ENCODE measurements at regions not wholly inside any gene's neighbourhood (a gene's known extent, or its start where the extent isn't known, plus 50 kb on each side); places are given as distances from the start of the nearest gene placed in this dataset.

DNA sequence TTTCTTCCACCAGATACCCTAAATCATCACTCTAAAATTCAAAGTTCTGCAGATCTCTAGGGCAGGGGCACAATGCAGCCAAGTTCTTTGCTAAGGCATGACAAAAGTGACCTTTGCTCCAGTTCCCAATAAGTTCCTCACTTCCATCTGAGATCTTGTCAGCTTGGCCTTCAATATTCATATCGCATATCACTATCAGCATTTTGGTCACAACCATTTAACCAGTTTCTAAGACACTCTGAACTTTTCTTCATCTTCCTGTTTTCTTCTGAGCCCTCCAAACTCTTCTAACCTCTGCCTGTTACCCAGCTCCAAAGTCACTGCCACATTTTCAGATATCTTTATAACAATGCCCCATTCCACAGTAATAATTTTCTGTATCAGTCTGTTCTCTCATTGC, 452.6 kb upstream of the TRIB2 start:
- Histone ChIP-seq H3K36me3 (ENCODE audit: control insufficient read depth in 1 of 2, insufficient read depth in 2 of 2, low read length in 2 of 2) (no peaks in the 10 kb centered on the region), H3K27me3 (ENCODE audit: insufficient read depth, low read length) (no peaks in the 10 kb centered on the region), H3K79me2 (ENCODE audit: insufficient read depth, low read length) (no peaks in the 10 kb centered on the region), H3K9me2 (ENCODE audit: insufficient read depth) (no peaks in the 10 kb centered on the region), H3K4me1 (ENCODE audit: control insufficient read depth in 1 of 2, insufficient read depth in 2 of 2, low read length in 2 of 2) (no peaks in the 10 kb centered on the region), H3K4me3 (replicated peaks in 1 of 2; ENCODE audit: low read depth in 1 of 2, low read length in 2 of 2) (no peak overlapping the region), H2AFZ (ENCODE audit: low read depth, low read length, poor library complexity, severe bottlenecking) (no peak overlapping the region), H3K4me2 (ENCODE audit: low read length) (no peak overlapping the region), H4K20me1 (ENCODE audit: insufficient read depth) (no peaks in the 10 kb centered on the region; the same call in 1 of the 2 replicates), H3K9me3 (ENCODE audit: control insufficient read depth in 1 of 2, insufficient read depth in 1 of 2, low read depth in 1 of 2, low read length in 2 of 2) (no peaks in the 10 kb centered on the region), H3K27ac (ENCODE audit: low read depth, low read length) (no peak overlapping the region), H3K9ac (ENCODE audit: low read length) (no peak overlapping the region)
- no TSS peak for BruUV-seq (replicated peaks)
- no peak for TF ChIP-seq RAD21 (IDR thresholded peaks at IDR 0.05; ENCODE audit: low read depth)
- no peak for TF ChIP-seq SP1 (IDR thresholded peaks at IDR 0.05; ENCODE audit: low read depth)
- TF ChIP-seq ZNF274 (IDR thresholded peaks at IDR 0.05; ENCODE audit: low read depth, low read length) = no peak
- TF ChIP-seq EGR1 (IDR thresholded peaks at IDR 0.05; ENCODE audit: low read depth) = no peak
- TF ChIP-seq POLR2AphosphoS5 (IDR thresholded peaks at IDR 0.05; ENCODE audit: low read depth, low read length) = no peak
- no peak for TF ChIP-seq TCF7L2 (IDR thresholded peaks at IDR 0.05; ENCODE audit: borderline replicate concordance, extremely low read depth, insufficient read depth, insufficient read length)
- TF ChIP-seq ZFX (IDR thresholded peaks at IDR 0.05) = no peak
- TF ChIP-seq, protein P1, sequence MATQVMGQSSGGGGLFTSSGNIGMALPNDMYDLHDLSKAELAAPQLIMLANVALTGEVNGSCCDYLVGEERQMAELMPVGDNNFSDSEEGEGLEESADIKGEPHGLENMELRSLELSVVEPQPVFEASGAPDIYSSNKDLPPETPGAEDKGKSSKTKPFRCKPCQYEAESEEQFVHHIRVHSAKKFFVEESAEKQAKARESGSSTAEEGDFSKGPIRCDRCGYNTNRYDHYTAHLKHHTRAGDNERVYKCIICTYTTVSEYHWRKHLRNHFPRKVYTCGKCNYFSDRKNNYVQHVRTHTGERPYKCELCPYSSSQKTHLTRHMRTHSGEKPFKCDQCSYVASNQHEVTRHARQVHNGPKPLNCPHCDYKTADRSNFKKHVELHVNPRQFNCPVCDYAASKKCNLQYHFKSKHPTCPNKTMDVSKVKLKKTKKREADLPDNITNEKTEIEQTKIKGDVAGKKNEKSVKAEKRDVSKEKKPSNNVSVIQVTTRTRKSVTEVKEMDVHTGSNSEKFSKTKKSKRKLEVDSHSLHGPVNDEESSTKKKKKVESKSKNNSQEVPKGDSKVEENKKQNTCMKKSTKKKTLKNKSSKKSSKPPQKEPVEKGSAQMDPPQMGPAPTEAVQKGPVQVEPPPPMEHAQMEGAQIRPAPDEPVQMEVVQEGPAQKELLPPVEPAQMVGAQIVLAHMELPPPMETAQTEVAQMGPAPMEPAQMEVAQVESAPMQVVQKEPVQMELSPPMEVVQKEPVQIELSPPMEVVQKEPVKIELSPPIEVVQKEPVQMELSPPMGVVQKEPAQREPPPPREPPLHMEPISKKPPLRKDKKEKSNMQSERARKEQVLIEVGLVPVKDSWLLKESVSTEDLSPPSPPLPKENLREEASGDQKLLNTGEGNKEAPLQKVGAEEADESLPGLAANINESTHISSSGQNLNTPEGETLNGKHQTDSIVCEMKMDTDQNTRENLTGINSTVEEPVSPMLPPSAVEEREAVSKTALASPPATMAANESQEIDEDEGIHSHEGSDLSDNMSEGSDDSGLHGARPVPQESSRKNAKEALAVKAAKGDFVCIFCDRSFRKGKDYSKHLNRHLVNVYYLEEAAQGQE (IDR thresholded peaks at IDR 0.05; ENCODE audit: low read depth) = no peak
- TF ChIP-seq, protein P2, sequence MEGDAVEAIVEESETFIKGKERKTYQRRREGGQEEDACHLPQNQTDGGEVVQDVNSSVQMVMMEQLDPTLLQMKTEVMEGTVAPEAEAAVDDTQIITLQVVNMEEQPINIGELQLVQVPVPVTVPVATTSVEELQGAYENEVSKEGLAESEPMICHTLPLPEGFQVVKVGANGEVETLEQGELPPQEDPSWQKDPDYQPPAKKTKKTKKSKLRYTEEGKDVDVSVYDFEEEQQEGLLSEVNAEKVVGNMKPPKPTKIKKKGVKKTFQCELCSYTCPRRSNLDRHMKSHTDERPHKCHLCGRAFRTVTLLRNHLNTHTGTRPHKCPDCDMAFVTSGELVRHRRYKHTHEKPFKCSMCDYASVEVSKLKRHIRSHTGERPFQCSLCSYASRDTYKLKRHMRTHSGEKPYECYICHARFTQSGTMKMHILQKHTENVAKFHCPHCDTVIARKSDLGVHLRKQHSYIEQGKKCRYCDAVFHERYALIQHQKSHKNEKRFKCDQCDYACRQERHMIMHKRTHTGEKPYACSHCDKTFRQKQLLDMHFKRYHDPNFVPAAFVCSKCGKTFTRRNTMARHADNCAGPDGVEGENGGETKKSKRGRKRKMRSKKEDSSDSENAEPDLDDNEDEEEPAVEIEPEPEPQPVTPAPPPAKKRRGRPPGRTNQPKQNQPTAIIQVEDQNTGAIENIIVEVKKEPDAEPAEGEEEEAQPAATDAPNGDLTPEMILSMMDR (IDR thresholded peaks at IDR 0.05 in 2 of 3, conservative IDR thresholded peaks at IDR 0.05 in 1 of 3; ENCODE audit: borderline replicate concordance in 1 of 3, insufficient read depth in 1 of 3, low read depth in 2 of 3, low read length in 2 of 3) = no peak
- no peak for TF ChIP-seq CEBPB (IDR thresholded peaks at IDR 0.05; ENCODE audit: low read depth)
- no peak for TF ChIP-seq YY1 (IDR thresholded peaks at IDR 0.05; ENCODE audit: extremely low read depth, insufficient replicate concordance, low read depth, low read length)
- ChIA-PET POLR2A (no interaction called here), RAD21 (ENCODE audit: low non-redundant PET in 1 of 2, low total read pairs in 2 of 2, uncharacterized antibody in 2 of 2, unreplicated experiment in 2 of 2) (no interaction called here), CTCF (no interaction called here)
- intact Hi-C loops (cut with micrococcal nuclease) = no loop called here
- no peak for DNase-seq (ENCODE audit: low read depth, low spot score)
- ATAC-seq = no peak
